ENCODE measurements at regions not wholly inside any gene's neighbourhood (a gene's known extent, or its start where the extent isn't known, plus 50 kb on each side); places are given as distances from the start of the nearest gene placed in this dataset.

GRCh38 chr4:103268746-103269145 lies 70.6 kb upstream of the CENPE start (continued):
- TF ChIP-seq ZNF462 (CRISPR knock-in tag; IDR thresholded peaks at IDR 0.05): no peak
- TF ChIP-seq POLR2AphosphoS5 (IDR thresholded peaks at IDR 0.05; ENCODE audit: low read depth): no peak
- TF ChIP-seq CTCF (conservative IDR thresholded peaks at IDR 0.05; ENCODE audit: low read depth in 2 of 2): no peak
- no peak for TF ChIP-seq STAT1 (IDR thresholded peaks at IDR 0.05; ENCODE audit: unreplicated experiment)
- TF ChIP-seq EZH2 (IDR thresholded peaks at IDR 0.05; ENCODE audit: low read depth, unreplicated experiment): no peak
- TF ChIP-seq EZH2phosphoT487 (IDR thresholded peaks at IDR 0.05; ENCODE audit: unreplicated experiment): no peak
- no peak for TF ChIP-seq ZNF114 (CRISPR knock-in tag; IDR thresholded peaks at IDR 0.05)
- TF ChIP-seq REST (IDR thresholded peaks at IDR 0.05; ENCODE audit: unreplicated experiment): no peak
